Hippocampal formation (tissue), 2 donors: ENCODE measurements at regions not wholly inside any gene's neighbourhood (a gene's known extent, or its start where the extent isn't known, plus 50 kb on each side); places are given as distances from the start of the nearest gene placed in this dataset.
"Not testable (repeated sequence)": the region's sequence is repeated elsewhere in the genome, so short reads cannot be mapped to it uniquely, and the experiment has no call there.

ENCODE experiments used
- DNase-seq, 2 donors: peaks; one replicate each; lab custom pipeline; 2025; lab: John Stamatoyannopoulos, UW

DNA sequence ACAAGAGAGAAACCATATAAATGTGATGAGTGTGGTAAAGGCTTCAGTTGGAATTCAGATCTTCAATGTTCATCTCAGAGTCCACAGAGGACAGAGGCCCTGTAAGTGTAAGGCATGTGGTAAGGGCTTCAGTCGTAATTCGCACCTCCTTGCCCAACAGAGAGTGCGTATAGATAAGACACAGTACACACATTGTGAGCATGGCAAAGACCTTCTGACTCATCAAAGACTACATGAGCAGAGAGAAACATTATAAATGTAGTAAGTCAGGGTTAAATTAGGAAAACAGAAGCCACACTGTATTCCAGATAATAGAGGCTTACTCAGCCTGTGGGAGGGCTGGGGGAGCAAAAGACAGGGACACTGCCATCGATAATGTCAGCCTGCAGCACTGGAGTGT lies 98.1 kb upstream of the GPR39 start:
- not testable (repeated sequence) for DNase-seq

DNA sequence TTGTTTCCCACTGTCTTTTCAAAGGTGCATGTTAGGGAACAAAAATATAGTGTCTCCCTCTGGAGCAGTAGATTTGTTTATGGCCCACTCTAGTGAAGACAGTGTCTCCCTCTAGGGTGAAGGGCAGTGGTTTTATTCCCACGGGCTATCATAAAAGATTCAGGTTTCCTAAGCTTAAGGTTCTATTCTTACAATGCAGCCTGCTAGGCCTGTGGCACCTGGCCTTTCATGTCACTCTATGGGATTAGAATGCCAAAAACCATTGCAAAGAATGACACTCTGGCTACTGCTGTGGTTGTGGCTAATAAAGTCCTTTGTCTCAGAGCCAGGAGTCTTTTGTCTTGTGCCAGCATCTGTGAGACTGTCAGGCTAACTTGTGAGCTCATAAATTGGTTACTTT lies 92.6 kb upstream of the GPR39 start:
- DNase-seq, result not testable (repeated sequence)

DNA sequence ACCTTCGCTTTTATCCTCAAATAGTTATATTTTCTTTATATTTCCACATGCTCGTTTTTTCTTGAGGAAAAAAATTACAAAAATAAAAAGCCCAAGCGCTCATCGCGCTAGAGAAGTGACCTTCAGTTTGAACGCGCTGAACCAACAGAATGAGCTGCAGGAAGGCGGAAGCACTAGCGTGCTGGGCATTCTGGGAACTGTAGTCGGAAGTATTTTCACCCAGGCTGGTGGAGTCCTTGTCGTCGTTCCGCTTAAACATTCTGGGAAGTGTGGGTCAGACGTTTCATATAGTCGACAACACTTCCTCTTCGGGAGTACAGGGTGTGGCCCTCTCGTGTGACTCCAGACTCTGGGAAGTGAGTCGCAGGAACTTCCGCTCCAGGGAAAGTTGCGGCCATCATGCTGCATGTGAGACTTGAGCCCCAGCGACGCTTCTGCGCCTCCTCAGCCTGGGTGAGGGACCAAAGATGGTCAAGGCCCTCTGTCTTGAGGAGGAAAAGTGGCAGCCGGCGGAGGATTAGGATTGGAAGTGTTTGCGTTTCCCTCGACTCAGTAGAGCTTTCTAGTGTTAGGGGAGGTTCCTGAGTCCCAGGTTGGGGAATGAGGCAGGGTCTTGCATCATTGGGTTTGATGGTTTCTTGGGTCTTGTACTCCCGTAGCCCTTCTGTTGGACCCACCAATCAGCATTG lies 84.1 kb upstream of the GPR39 start:
- DNase-seq, result not testable (repeated sequence)

DNA sequence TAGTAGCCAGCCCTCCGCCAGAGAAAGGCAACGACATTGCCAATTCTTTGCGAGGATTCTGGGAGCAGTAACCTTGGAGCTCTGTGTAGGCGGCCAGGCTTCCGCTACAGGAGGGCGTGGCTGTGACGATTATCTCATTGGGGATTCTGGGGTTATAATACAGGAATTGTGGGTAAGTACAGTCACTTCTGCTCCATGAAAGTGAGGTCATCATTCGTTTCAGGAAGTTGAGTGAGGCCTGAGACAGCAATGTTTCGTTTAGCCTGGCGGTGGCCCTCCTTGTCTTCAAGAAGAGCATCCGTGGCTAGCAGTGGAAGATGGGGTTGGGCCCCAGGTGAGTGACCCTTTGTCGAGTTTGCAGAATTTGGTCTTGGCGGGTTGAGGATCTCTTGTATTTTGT lies 79.5 kb upstream of the GPR39 start:
- not testable (repeated sequence) for DNase-seq

DNA sequence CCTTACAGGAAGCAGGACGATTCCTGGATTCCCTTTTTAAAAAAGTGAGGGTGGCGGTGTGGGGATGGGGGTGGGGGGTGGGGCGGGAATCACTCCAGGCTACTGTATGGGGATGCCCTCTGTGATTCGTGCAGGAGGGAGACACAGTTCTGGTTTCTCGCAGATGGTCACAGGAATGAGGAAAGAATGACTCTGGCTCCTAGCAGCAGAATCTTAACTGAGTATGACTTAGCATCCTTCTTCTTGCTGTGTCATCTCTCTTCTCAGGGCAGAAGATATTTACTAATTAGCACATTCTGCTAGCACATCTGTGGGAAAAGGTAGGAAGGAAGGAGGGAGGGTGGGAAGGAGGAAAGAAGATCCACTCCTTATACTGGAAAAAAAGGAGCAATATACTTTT lies 78.8 kb upstream of the GPR39 start:
- DNase-seq, result not testable (repeated sequence)

DNA sequence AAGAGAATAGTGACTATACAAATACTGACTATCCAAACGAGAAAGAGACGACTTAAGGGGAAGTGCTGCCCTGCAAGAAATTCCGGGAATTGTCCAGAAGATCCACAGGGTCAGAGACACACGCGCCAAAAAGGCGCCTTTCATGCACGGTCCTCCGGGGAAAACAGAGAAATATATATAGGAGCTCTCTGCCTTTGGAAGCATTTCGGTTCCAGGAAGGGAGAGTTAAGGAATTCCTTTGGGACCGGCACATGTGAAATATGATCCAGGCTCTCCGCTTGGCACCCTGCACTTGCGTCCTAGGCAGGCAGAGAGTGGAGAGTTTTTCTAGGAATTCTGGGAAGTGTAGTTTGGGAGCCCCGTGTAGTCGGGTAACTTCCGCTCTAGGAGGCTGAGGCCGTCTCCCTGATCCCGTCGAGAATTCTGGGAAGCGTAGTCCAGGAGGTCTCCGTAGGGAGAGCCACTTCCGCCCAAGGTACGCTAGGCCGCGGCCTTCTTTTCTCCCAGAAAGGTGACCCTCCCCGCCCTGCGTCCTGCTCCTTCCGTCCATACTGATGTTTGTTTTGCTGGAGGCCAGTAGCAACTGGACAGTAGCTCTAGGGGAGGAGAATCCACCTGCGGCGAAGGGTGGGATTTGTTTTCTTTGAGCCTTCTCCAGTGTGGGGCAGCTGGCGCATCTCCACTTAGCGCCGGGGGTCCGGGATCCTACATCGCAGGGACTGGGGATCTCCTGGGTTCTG lies 69.4 kb upstream of the GPR39 start:
- peak; percentile 71 to 82 for DNase-seq

DNA sequence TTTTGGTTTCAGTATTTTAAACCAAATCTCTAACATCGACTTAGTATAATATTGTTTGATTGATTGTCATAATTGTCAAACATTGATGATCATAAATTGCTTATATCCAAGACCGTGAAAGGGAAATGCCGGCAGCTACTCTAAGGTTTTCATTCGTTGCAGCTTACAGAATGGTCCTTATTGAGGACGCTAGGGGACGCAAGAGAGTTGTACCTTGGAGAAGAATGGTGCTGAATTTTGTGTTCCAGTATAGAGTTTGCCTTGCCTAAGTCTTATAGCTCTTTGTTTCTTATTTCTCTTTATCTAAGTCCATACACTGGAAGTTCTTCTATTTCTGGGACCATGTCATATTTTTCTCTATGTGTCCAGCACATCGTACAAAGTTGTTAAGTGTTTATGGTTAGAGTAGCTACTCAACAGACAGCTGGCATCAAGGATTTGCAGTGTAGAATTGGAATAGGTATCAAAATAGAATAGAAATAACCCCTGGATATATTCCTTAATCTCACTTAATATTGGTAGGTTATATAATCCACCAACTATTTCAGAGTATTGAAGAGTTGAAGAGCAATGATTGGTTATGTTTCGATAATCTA lies 67.4 kb upstream of the GPR39 start:
- peak; percentile 10 to 55 for DNase-seq

DNA sequence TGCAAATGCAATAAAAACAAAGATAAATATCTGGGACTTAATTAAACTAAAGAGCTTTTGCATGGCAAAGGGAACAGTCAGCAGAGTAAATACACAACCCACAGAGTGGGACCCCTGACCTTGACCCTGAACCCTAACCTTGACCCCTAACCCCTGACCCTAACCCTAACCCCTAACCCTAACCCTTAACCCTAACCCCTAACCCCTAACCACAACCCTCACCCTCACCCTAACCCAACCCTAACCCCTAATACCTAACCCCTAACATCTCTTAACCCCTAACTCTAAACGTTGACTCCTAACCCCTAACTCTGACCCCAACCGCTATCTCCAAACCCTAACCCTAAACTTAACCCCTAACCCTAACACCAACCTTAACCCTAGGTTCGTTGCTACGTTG lies 64.9 kb upstream of the GPR39 start:
- not testable (repeated sequence) for DNase-seq

DNA sequence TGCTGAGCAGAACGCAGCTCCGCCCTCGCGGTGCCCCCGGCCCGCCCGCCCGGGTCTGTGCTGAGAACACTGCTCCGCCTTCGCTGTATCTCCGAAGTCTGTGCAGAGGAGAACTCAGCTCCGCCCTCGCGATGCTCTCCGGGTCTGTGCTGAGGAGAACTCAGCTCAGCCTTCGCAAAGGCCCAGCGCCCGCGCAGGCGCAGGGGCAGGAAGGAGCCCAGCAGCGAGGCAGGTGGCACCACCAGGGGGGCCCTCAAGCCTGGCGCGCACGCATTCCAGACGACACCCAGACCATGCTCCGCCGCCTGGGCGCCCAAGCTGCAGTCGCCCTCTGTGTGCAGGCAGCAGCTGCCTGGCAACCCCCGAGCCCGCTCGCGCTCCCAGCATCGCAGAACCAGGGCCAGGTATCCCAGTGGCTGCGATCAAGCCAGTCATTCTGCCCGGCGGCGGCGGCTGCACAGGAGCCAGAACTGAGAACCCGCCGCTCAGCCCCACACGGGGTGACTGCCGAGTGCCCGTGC lies 64.1 kb upstream of the GPR39 start:
- DNase-seq, result peak; percentile 16 to 67

DNA sequence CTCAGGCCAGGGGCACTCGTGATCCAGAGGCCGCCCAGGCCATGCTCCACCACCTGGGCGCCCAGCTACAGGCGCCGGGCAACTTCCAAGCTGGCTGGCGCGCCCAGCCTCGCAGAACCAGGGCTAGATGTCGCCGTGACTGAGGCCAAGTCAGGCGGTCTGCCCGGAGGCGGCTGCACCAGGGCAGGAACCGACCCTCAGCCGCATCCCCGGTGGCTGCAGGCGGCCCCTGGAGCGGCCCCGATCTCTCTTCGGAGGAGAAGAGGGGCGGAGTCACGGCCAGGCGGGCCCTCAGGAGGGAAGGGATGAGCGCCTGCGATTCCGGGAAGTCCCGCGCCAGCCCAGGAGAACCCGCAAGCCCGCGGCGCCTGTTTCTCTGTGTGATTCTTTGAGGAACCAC lies 63.2 kb upstream of the GPR39 start:
- DNase-seq, result not testable (repeated sequence)

DNA sequence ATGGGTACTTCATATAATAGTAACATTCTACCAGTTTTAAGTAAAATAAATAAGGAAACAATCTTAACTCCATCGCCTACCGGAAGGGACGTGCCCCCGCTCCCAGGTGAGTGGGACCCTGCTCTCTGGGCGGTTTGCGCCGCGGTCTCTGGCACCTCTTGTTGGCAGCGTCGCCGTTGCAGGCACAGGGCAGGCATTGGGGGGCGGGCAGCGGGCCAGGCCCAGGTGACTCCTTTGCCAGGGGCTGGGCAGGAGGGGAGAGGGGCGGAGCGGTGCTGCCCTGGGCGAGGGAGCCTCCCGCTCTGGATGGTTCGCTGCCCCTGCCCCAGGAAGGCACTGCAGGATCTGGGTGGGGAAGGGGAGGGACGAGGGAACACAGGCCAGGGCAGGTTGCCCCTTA lies 55.6 kb upstream of the GPR39 start:
- not testable (repeated sequence) for DNase-seq

DNA sequence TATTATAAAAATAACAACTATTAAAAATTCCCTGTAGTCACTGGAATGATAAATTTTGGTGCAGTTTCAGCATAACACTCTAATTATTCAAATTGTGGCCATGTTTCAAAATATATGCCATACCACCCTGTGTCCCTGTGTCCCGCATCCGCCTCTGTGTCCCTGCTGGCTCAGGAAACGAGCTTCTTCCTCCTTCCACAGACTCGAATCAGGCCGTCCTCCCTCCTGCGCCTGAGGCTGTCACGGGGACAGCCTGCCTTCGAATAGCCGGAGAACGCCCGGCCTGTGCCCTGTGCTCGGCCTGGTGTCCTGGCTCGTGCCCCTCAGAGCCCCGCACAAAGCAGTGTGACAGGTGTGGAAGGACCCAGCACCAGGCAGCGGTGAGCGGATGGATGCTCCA lies 55.1 kb upstream of the GPR39 start:
- not testable (repeated sequence) for DNase-seq

DNA sequence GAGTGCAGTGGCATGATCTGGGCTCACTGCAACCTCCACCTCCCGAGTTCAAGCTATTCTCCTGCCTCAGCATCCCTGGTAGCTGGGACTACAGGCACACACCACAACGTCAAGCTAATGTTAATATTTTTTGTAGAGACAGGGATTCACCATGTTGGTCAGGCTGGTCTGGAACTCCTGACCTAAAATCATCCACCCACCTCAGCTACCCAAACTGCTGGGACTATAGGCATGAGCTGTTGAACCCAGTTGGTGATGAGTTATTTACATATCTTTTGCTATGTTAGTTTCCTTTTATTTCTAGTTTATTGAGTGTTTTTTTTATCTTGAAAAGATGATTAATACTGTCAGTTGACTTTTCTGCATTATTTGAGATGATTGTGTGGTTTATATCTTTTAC lies 53.3 kb upstream of the GPR39 start:
- not testable (repeated sequence) for DNase-seq

DNA sequence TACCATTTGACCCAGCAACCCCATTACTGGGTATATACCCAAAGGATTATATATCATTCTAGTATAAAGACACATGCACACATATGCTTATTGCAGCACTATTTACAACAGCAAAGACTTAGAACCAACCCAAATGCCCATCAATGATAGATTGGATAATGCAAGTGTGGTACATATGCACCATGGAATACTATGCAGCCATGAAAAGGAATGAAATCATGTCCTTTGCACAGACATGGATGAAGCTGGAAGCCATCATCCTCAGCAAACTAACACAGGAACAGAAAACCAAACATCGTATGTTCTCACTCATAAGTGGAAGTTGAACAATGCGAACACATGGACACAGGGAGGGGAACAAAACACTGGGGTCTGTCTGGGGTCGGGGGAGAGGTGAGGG lies 50.6 kb upstream of the GPR39 start:
- DNase-seq, result not testable (repeated sequence)

DNA sequence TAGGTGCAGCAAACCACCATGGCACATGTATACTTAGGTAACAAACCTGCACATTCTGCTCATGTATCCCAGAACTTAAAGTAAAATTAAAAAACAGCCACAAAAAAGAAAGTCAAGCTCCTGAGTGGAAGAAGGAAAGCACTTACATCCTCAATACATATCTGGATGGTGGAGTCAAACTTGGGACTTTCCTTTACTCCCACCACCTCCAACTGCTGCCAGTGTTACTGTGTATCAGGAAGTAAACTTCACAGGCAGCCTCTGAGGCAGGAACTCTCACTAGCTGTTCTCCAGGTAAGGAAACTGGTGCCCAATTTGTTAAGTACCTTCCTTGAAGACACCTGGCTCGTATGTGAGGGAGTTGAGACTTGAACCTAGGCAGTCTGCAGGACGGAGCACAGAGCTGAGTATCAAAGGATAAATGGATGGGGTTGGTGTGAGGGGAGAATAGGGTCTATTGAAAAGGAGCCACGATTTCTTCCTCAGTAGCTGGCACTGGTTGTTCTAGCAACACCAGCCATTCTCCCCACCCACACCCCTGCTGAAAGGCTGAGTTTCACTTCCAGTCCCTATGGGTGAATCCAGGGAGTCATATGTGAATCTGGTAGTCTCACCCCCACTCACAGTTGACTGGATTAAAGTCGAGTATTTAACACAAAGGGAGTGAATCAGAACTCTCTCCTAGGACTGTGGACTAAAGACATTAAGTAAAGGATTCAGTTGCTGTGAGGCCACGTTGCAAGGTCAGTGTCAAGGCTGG lies 50.0 kb upstream of the GPR39 start:
- no peak for DNase-seq
